WERI-Rb-1 (cell line): ENCODE measurements at regions not wholly inside any gene's neighbourhood (a gene's known extent, or its start where the extent isn't known, plus 50 kb on each side); places are given as distances from the start of the nearest gene placed in this dataset.

ENCODE experiments used
- DNase-seq: peaks from one replicate; pipeline ENCODE4 v3.0.0-alpha.2; 2020
- H3K27ac ChIP-seq: fragments of 250-450 bp; sonication (Bioruptor Pico); 2 replicates; pipeline ENCODE4 v1.5.1; 2020; ENCODE audit warnings: mild to moderate bottlenecking, moderate library complexity
- H3K27me3 ChIP-seq: fragments of 250-450 bp; sonication (Bioruptor Pico); 2 replicates; pipeline ENCODE4 v1.5.1; 2021; ENCODE audit warnings: mild to moderate bottlenecking, low read depth, moderate library complexity; ENCODE audit not compliant: insufficient read depth, severe bottlenecking
- H3K36me3 ChIP-seq: fragments of 250-450 bp; sonication (Bioruptor Pico); 2 replicates; pipeline ENCODE4 v1.5.1; 2020; ENCODE audit warnings: mild to moderate bottlenecking, moderate library complexity
- H3K4me3 ChIP-seq: 2 replicates; pipeline ENCODE4 v1.5.1; 2011; ENCODE audit warnings: low read depth, mild to moderate bottlenecking, control low read depth, low read length
- H3K9me3 ChIP-seq: fragments of 250-450 bp; sonication (Bioruptor Pico); 2 replicates; pipeline ENCODE4 v1.5.1; 2021; ENCODE audit warnings: mild to moderate bottlenecking, moderate library complexity; ENCODE audit not compliant: severe bottlenecking
- TF ChIP-seq, protein P1 (sequence below): IDR thresholded peaks from 2 replicates; pipeline ENCODE4 v1.5.1; 2011; ENCODE audit warnings: low read depth, mild to moderate bottlenecking, control low read depth, inconsistent platforms, low read length

DNA sequence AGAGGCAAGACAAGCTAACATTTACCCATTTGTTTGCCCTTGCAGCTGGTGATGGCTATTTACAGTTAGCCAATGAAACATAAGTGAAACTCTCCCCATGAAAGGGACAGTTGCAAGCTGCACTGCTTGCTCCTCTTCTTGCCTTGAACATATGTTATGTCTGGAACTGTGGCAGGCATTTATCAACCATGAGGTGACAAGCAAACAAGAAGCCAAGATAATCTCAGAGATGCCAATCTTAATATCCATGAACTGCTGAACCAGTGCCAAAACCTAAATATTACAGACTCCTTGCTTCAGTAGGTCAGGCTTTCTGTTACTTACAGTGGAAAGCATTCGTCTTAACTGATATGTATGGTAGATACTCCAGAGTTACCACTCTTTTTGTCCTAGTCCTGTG is 133.4 kb downstream of the ACTBL2 start:
- H3K4me3 ChIP-seq = no peak overlapping the region
- no peaks in the 10 kb centered on the region for H3K9me3 ChIP-seq
- TF ChIP-seq, protein P1, sequence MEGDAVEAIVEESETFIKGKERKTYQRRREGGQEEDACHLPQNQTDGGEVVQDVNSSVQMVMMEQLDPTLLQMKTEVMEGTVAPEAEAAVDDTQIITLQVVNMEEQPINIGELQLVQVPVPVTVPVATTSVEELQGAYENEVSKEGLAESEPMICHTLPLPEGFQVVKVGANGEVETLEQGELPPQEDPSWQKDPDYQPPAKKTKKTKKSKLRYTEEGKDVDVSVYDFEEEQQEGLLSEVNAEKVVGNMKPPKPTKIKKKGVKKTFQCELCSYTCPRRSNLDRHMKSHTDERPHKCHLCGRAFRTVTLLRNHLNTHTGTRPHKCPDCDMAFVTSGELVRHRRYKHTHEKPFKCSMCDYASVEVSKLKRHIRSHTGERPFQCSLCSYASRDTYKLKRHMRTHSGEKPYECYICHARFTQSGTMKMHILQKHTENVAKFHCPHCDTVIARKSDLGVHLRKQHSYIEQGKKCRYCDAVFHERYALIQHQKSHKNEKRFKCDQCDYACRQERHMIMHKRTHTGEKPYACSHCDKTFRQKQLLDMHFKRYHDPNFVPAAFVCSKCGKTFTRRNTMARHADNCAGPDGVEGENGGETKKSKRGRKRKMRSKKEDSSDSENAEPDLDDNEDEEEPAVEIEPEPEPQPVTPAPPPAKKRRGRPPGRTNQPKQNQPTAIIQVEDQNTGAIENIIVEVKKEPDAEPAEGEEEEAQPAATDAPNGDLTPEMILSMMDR = no peak
- no peaks in the 10 kb centered on the region for H3K27me3 ChIP-seq
- no peak for DNase-seq
- no peaks in the 10 kb centered on the region for H3K36me3 ChIP-seq
- no peak overlapping the region for H3K27ac ChIP-seq

DNA sequence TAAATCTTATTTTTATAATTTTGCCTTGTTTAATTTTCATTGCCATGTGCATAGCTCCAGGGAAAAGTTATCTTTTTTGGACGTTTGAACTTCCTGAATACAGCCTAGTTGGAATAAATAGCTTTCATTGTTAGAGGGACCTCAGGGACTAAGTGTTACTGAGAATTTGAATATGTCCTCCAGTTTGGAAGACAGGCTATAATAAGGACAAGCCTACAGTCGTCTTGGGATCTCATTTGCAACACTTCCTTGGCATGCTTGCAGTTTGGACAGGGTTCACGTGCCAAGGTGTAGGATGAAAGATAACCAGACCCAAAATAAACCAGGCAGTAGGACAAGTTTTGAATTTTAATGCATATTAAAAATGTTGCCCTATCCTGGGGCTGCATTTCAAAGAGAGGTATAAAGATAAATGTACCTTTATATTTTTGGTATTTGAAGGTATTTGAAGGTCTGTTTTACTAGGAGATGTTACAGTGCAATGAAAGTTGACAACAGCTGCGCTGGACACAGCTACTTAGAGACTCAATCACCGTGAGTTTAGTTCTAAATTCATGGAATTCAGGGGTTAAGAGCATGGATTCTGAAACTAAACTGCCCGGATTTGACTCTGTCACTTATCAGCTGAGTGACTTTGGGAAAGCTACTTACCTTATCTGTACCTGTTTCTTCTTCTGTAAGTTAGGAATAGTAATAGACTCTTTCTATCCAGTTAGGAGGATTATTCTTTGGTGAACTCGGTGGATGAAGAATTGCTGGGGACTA is 134.1 kb downstream of the ACTBL2 start:
- H3K4me3 ChIP-seq = no peak overlapping the region
- H3K27ac ChIP-seq = no peak overlapping the region
- no peaks in the 10 kb centered on the region for H3K27me3 ChIP-seq
- no peaks in the 10 kb centered on the region for H3K9me3 ChIP-seq
- no peak for DNase-seq
- TF ChIP-seq, protein P1 = no peak
- no peaks in the 10 kb centered on the region for H3K36me3 ChIP-seq

DNA sequence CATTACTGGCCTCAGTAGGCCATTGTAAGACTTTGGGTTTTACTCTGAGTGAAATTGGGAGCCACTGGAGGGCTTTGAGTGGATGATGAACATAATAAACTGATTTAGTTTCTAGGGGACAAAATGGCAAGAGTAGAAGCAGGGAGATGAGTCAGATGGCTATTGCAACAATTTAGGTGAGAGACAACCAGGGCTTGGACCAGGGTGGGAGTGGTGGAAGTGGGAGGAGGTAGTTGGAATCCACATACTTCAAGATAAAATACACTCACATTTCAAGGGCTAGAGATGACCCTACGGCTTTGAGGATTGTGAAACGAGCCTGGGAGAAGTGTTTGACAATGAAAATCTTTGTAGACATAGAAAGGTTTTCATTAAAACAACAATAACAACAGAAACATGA is 136.3 kb downstream of the ACTBL2 start:
- H3K9me3 ChIP-seq = no peaks in the 10 kb centered on the region
- no peak overlapping the region for H3K4me3 ChIP-seq
- TF ChIP-seq, protein P1 = no peak

DNA sequence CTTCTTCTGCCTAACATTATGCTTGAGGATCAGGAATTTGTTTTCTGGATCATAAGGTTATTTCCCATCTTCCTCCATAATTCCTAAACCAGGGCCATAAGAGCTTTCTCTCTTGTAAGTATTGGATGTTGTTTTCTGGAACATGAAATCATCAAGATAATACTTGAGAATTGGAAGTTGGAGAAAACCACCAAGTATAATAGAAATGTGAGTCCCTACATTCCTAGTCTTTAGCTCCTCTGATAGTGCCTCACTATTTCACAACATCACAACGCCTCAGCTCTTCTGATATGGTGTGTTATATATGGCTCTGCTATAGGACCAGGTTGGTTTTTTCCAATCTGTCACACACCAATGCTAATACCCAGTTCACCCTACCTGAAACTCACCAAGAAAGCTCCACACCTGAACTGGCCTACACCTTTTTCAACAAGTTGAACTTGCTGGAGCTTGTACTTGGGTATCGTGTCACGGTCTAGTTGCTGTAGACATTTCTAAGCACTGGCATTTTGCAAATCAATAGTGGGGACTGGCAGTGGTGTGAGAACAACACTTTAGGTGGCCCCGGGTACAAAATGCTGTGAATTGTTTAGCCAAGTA is 141.1 kb downstream of the ACTBL2 start:
- Histone ChIP-seq H3K36me3 (no peaks in the 10 kb centered on the region), H3K27ac (no peak overlapping the region)
- DNase-seq = no peak

More for the DNA sequence above, 136.3 kb downstream of the ACTBL2 start:
- H3K27ac ChIP-seq = no peak overlapping the region
- DNase-seq = no peak
- H3K36me3 ChIP-seq = no peaks in the 10 kb centered on the region
- no peaks in the 10 kb centered on the region for H3K27me3 ChIP-seq

DNA sequence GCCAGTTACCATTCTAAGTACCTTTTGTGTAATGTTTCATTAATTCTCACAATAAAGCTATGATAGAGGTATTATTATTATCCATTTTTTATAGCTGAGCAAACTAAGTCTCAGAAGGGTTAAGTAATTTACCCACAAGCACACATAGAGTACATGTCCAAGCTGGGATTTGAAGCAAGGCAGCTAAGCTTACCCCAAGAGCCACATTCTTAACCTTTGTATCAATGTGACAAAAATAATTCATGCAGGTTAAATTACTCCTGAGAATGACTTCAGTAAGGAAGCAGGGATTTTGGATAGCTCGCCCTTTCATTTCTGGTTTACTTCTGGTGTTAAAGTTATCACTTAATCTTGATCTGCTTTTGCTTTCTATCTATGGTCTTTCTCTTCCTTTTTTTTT is 141.9 kb downstream of the ACTBL2 start:
- TF ChIP-seq, protein P1 = no peak
- no peak for DNase-seq
- H3K36me3 ChIP-seq = no peaks in the 10 kb centered on the region
- H3K27me3 ChIP-seq = no peaks in the 10 kb centered on the region
- H3K27ac ChIP-seq = no peak overlapping the region
- no peaks in the 10 kb centered on the region for H3K9me3 ChIP-seq
- H3K4me3 ChIP-seq = no peak overlapping the region

More for the DNA sequence above, 141.1 kb downstream of the ACTBL2 start:
- Histone ChIP-seq H3K9me3 (no peaks in the 10 kb centered on the region), H3K27me3 (no peaks in the 10 kb centered on the region), H3K4me3 (no peak overlapping the region)
- TF ChIP-seq, protein P1 = no peak

DNA sequence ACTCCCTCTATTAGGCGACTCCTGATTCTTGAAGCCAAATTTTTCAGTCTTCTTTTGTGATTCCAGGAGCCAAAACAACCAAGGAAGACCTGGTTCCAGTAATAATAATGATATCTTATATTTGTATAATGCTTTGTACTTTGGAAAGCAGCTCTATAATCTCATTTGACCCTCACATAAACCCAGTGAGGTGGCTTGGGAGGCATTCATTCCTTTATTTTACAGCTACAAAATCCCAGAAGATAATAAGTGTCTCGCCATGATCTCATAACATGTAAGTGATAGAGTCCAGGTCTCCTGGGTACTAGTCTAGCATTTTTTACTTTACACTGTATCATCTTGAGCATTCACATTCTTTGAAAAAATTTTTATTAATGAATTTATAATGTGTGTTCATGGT is 143.1 kb downstream of the ACTBL2 start:
- no peaks in the 10 kb centered on the region for H3K9me3 ChIP-seq
- no peak overlapping the region for H3K4me3 ChIP-seq
- no peaks in the 10 kb centered on the region for H3K36me3 ChIP-seq
- H3K27ac ChIP-seq = no peak overlapping the region
- no peaks in the 10 kb centered on the region for H3K27me3 ChIP-seq
- TF ChIP-seq, protein P1 = no peak
- no peak for DNase-seq
